ENCODE measurements at regions not wholly inside any gene's neighbourhood (a gene's known extent, or its start where the extent isn't known, plus 50 kb on each side); places are given as distances from the start of the nearest gene placed in this dataset.

DNA sequence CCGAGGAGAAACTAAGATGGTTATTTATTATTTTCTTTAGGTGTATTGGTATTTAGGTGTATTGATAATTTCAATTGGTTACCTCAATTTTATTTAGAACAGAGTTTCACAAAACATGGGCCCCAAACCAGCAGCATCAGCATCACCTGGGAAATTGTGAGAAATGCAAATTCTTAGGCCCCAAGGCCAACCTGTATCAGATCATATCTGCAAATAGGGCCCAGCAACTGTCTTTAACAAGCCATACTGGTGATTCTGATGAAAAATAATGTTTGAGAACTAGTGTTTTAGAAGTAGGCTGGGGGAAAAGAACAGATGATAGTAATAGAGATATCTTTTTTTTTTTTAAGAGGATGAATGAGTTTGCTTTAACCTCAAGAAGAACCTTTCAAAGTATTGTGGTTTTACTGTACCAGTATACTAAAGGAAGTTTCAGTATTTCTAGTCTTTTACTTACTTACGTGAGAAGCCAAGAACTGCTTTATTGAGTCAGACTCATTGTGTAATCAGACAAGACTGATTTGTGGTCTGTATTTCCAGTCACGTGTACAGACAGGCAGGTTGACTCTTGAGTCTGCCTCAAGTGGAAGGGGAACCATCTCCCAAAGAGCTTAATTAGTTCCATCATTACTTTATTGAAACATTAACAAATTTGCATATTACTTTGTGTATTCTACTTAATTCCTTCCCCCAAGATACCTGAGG lies 60.4 kb upstream of the GAREM1 start:
- TF ChIP-seq CTCF (IDR thresholded peaks at IDR 0.05; ENCODE audit: low read depth, low read length) (no peak), POLR2A (IDR thresholded peaks at IDR 0.05; ENCODE audit: extremely low read depth, insufficient read length) (no peak)
